GM12872 (cell line): ENCODE measurements at regions not wholly inside any gene's neighbourhood (a gene's known extent, or its start where the extent isn't known, plus 50 kb on each side); places are given as distances from the start of the nearest gene placed in this dataset.

ENCODE experiments used
- CTCF ChIP-seq: IDR thresholded peaks from 3 replicates; pipeline ENCODE4 v1.5.1; 2011; ENCODE audit warnings: low read depth, mild to moderate bottlenecking, low read length, moderate library complexity; ENCODE audit not compliant: insufficient read depth

- TF ChIP-seq CTCF: no peak
Observed at GRCh38 chr11:29959488-29959887, 57.3 kb downstream of the KCNA4 start.

- TF ChIP-seq CTCF: no peak
Observed at GRCh38 chr11:29957431-29957830, 59.4 kb downstream of the KCNA4 start.

- no peak for TF ChIP-seq CTCF
Observed at GRCh38 chr11:29956076-29956556, 60.7 kb downstream of the KCNA4 start.

GRCh38 chr11:29943347-29943746 lies 73.5 kb downstream of the KCNA4 start:
- no peak for TF ChIP-seq CTCF

- no peak for TF ChIP-seq CTCF
Observed at GRCh38 chr11:29937526-29937925, 79.3 kb downstream of the KCNA4 start.

- TF ChIP-seq CTCF: no peak
Observed at GRCh38 chr11:29934115-29934638, 82.7 kb downstream of the KCNA4 start.

- no peak for TF ChIP-seq CTCF
Observed at GRCh38 chr11:29916040-29916439, 100.8 kb downstream of the KCNA4 start.
